ENCODE measurements at regions not wholly inside any gene's neighbourhood (a gene's known extent, or its start where the extent isn't known, plus 50 kb on each side); places are given as distances from the start of the nearest gene placed in this dataset.

DNA sequence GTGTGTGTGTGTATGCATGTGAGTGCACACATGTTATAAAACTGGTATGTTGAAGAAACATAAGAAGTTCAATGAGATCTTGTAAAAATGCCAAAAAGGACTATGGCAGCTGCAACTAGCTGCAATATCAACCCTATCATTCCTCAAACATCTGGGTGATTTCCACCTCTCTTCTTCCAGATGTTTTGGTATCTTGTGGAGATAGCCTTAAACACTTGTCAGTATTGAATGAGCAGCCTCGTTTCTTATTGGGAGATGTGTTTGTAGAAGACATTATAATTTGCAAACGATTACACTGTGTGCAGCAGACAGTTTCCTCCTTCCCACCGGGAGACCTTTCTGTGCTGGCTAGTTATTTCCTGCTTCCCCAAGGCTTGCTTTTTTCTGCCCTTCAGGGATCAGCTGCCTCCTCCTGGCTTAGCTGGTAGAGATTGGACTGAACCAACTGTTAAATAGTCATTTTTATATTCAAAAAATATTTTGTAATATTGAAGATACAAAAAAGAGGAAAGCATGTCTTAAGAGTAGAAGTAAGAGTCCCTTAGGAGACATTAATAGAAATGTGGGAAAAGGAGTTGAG, 168.4 kb upstream of the MPDZ start:
- DNase-seq (ENCODE audit: low read depth, low spot score) (no peak), FAIRE-seq (no peak), ATAC-seq (no peak)
- SMC1A ChIA-PET (ENCODE audit: uncharacterized antibody, unreplicated experiment), result no interaction called here
- no peaks in the 10 kb centered on the region for H3K36me3 ChIP-seq (ENCODE audit: control insufficient read depth in 2 of 2, insufficient read depth in 2 of 2, low read length in 1 of 2)
- BruUV-seq (replicated peaks), result no TSS peak
- H3K9me3 ChIP-seq (replicated peaks; ENCODE audit: control insufficient read depth, insufficient read depth, low read length), result no peaks in the 10 kb centered on the region
- intact Hi-C loops (cut with micrococcal nuclease; ENCODE audit: unreplicated experiment) (no loop called here), in situ Hi-C loops (cut with MboI) (no loop called here)
- H3K79me2 ChIP-seq (ENCODE audit: control insufficient read depth, insufficient read depth, low read length), result no peaks in the 10 kb centered on the region
- CTCF ChIA-PET, result interaction anchor here (2.4 to 3.4 kb wide), 2 partner anchors 20 kb away, joined by 11 to 16 read pairs; no protein-coding TSS in a partner anchor
- H3K27ac ChIP-seq (ENCODE audit: control insufficient read depth, insufficient read depth), result no peak overlapping the region
- H2AFZ ChIP-seq (ENCODE audit: control insufficient read depth, low read depth, low read length), result no peak overlapping the region
- RAD21 ChIA-PET (ENCODE audit: unreplicated experiment), result interaction anchor here (1.8 kb wide), 1 partner anchor 905 kb away, joined by 5 read pairs; no protein-coding TSS in a partner anchor
- no peak overlapping the region for H3K4me2 ChIP-seq (ENCODE audit: control insufficient read depth, insufficient read depth)
- POLR2A ChIA-PET, result no interaction called here
- H3K27me3 ChIP-seq (replicated peaks in 1 of 2; ENCODE audit: control insufficient read depth in 2 of 2, insufficient read depth in 2 of 2, low read length in 1 of 2), result no peaks in the 10 kb centered on the region
- 0% methylated on average over 3 of the region's 3 CpGs for WGBS (ENCODE audit: insufficient coverage, insufficient replicate concordance, low lambda C conversion rate, missing lambda C conversion rate)
- H3K4me1 ChIP-seq (ENCODE audit: control insufficient read depth, insufficient read depth, low read length), result no peaks in the 10 kb centered on the region
- H3K4me3 ChIP-seq, result no peak overlapping the region
- no peaks in the 10 kb centered on the region for H4K20me1 ChIP-seq (ENCODE audit: control insufficient read depth, insufficient read depth)
- TF ChIP-seq, protein P1, sequence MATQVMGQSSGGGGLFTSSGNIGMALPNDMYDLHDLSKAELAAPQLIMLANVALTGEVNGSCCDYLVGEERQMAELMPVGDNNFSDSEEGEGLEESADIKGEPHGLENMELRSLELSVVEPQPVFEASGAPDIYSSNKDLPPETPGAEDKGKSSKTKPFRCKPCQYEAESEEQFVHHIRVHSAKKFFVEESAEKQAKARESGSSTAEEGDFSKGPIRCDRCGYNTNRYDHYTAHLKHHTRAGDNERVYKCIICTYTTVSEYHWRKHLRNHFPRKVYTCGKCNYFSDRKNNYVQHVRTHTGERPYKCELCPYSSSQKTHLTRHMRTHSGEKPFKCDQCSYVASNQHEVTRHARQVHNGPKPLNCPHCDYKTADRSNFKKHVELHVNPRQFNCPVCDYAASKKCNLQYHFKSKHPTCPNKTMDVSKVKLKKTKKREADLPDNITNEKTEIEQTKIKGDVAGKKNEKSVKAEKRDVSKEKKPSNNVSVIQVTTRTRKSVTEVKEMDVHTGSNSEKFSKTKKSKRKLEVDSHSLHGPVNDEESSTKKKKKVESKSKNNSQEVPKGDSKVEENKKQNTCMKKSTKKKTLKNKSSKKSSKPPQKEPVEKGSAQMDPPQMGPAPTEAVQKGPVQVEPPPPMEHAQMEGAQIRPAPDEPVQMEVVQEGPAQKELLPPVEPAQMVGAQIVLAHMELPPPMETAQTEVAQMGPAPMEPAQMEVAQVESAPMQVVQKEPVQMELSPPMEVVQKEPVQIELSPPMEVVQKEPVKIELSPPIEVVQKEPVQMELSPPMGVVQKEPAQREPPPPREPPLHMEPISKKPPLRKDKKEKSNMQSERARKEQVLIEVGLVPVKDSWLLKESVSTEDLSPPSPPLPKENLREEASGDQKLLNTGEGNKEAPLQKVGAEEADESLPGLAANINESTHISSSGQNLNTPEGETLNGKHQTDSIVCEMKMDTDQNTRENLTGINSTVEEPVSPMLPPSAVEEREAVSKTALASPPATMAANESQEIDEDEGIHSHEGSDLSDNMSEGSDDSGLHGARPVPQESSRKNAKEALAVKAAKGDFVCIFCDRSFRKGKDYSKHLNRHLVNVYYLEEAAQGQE (IDR thresholded peaks at IDR 0.05; ENCODE audit: low read depth, low read length), result no peak
- no peak for TF ChIP-seq RELA (IDR thresholded peaks at IDR 0.05; ENCODE audit: borderline replicate concordance, partially characterized antibody)
- no peak for TF ChIP-seq KAT2A (conservative IDR thresholded peaks at IDR 0.05; ENCODE audit: control insufficient read depth, low read depth, low read length)
- TF ChIP-seq ZBED1 (IDR thresholded peaks at IDR 0.05; ENCODE audit: borderline replicate concordance), result no peak
- no peak for TF ChIP-seq ATF7 (IDR thresholded peaks at IDR 0.05; ENCODE audit: low read depth)
- TF ChIP-seq, protein P2, sequence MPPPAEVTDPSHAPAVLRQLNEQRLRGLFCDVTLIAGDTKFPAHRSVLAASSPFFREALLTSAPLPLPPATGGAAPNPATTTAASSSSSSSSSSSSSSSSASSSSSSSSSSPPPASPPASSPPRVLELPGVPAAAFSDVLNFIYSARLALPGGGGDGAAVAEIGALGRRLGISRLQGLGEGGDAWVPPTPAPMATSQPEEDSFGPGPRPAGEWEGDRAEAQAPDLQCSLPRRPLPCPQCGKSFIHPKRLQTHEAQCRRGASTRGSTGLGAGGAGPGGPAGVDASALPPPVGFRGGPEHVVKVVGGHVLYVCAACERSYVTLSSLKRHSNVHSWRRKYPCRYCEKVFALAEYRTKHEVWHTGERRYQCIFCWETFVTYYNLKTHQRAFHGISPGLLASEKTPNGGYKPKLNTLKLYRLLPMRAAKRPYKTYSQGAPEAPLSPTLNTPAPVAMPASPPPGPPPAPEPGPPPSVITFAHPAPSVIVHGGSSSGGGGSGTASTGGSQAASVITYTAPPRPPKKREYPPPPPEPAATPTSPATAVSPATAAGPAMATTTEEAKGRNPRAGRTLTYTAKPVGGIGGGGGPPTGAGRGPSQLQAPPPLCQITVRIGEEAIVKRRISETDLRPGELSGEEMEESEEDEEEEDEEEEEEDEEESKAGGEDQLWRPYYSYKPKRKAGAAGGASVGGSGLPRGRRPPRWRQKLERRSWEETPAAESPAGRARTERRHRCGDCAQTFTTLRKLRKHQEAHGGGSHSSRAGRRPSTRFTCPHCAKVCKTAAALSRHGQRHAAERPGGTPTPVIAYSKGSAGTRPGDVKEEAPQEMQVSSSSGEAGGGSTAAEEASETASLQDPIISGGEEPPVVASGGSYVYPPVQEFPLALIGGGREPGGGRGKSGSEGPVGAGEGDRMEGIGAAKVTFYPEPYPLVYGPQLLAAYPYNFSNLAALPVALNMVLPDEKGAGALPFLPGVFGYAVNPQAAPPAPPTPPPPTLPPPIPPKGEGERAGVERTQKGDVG (CRISPR knock-in tag; IDR thresholded peaks at IDR 0.05), result no peak
- TF ChIP-seq TCF12 (IDR thresholded peaks at IDR 0.05; ENCODE audit: low read depth, low read length), result no peak
- no peak for TF ChIP-seq SMAD1 (IDR thresholded peaks at IDR 0.05; ENCODE audit: low read depth, partially characterized antibody)
- H3K9ac ChIP-seq (ENCODE audit: control insufficient read depth, insufficient read depth, low read length), result no peak overlapping the region
